NCI-H82 (cell line): ENCODE measurements at regions not wholly inside any gene's neighbourhood (a gene's known extent, or its start where the extent isn't known, plus 50 kb on each side); places are given as distances from the start of the nearest gene placed in this dataset.
"Not testable (repeated sequence)": the region's sequence is repeated elsewhere in the genome, so short reads cannot be mapped to it uniquely, and the experiment has no call there.

ENCODE experiments used
- DNase-seq: peaks from one replicate; lab custom pipeline; 2025; lab: John Stamatoyannopoulos, UW

DNA sequence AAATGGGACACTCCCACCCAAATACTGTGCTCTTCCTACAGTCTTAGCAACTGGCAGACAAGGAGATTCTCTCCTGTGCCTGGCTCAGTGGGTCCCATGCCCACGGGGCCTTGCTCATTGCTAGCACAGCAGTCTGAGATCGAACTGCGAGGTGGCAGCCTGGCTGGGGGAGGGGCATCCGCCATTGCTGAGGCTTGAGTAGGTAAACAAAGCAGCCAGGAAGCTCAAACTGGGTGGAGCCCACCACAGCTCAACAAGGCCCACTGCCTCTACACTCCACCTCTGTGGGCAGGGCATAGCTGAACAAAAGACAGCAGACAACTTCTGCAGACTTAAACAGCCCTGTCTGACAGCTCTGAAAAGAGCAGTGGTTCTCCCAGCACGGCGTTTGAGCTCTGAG, 174.8 kb downstream of the COL12A1 start:
- not testable (repeated sequence) for DNase-seq

GRCh38 chr6:75029333-75029732, 176.5 kb downstream of the COL12A1 start:
- DNase-seq = peak; percentile 34

- DNase-seq = no peak
These were observed 180.5 kb downstream of the COL12A1 start for GRCh38 chr6:75025371-75025770.

DNA sequence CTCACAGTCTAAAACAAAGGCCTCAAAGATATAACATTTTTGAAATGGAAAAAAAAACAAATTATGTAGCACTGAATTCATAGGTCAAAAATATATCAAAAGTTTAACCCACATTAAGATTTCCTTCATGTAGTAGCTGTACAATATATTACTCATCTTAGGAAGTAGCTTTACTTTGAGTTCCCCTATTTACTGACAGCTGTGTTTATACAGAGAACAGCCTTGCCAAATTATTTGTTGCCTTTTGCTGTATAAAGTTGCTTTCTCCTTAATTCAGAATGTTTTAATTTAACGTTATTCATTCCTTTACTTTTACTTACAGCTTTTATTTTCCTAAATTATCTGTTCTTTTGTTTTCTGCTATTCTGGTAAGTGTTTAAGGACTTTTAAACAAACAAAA, 181.0 kb downstream of the COL12A1 start:
- DNase-seq = no peak

DNA sequence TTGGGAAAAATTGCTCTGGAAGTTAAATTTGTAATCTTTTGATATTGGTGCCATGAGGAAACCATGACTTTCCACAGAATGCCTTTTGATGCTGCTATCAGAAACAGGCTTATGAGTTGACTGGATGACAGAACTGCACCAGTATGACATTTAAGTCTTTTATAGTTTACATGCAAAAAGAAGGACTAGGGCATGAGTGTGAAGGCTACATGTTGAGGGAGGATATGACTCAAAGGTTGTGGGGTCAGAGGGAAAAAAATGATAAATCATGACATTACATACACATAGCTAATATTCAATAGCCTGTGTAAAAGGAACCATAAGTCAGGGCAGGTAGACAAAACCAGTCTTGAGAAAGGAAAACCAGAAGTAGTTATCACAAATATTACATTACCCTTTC, 182.2 kb downstream of the COL12A1 start:
- DNase-seq = no peak

GRCh38 chr6:75020971-75021370, 184.9 kb downstream of the COL12A1 start:
- DNase-seq = no peak

DNA sequence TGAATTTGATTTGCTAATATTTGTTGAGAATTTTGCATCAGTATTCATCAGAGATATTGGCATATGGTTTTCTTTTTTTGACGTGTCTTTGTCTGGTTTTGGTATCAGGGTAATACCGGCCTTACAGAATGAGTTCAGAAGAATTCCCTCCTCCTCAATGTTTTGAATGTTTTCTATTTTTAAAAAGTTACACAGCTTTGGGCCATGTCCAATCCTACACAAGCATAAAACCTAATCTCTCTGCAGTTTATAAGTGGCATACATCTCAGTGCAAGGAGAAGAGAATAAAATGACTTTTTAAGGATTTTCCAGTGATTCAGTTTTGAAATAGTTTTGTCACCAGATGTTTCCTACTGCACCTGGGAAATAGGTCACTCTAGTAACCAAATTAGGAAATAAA, 185.5 kb downstream of the COL12A1 start:
- DNase-seq = no peak

GRCh38 chr6:75012018-75012417, 193.8 kb downstream of the COL12A1 start:
- no peak for DNase-seq

- not testable (repeated sequence) for DNase-seq
These were observed 201.9 kb downstream of the COL12A1 start for GRCh38 chr6:75003984-75004383.

DNA sequence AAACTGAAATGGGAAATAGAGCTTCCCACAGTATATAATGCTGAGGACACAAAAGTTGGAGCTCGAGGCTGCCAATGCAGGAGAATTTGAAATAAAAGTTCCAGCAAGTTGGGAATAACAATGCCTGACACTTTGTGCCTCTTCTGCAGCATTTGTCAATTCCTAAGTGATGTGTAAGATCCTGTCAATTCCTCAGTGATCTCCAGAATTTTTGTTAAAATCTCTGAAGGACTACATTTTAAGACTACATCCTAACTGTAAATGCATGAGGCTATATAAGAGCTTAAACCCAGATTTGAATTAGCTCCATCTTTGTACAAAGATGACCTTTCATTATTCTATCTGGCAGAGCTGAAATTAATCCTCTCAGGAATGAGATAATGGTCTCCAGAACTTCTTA, 208.2 kb downstream of the COL12A1 start:
- no peak for DNase-seq

DNA sequence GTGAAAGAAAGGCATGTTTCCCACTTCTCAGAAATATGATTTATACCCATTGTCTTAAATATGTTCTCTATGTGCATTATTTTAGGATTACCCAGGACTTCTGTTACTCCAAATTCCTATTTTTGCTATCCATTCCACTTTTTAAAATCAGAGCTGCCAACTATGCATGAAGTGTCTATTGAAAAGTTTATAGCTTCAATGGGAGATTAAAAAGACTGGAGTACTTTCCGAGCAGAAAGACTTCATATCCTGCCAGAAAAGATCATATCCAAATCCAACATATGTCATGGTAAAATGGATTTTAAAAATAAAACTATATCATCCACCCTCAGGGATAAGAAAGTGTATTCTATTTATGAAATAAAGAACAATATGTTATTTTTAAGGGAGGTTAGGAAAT, 212.7 kb downstream of the COL12A1 start:
- no peak for DNase-seq

DNA sequence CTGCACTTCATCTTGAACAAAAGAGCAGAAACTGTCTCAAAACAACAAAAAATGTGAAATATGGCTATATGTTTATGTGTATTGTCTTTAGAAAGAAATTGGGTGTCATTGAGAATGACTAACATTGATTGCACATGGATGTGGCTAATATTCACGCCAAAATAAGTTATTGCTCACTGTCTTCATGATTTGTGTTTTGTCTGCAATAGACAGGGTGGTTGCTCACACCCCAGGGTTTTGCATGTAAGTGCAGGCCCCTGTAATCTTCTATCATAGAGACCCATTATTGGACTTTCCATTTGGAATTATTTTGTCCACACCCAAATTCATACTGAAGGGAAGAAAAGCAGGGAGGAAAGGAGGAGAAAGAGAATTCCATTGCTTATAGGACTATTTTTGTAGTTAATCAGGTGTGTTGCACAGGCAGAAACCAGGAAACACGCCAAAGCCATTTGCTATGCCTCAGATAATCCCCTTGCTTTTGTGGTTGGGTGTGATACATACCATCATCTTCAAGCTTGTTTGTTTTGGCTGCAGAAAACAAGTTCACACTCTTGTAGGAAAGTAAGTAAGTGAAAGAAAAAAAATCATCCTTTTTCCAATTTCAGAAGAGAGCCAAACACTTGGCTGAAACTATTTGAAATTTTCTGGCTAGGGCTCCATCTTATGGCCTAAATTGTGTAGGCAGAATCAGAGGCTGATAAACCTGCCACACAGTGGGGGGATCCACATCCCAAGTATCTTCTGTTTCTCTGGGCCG, 214.1 kb downstream of the COL12A1 start:
- DNase-seq = no peak

- DNase-seq = no peak
These were observed 226.6 kb downstream of the COL12A1 start for GRCh38 chr6:74979065-74979766.

GRCh38 chr6:74976701-74977100, 229.2 kb downstream of the COL12A1 start:
- no peak for DNase-seq

- no peak for DNase-seq
These were observed 229.8 kb downstream of the COL12A1 start for GRCh38 chr6:74976026-74976425.

DNA sequence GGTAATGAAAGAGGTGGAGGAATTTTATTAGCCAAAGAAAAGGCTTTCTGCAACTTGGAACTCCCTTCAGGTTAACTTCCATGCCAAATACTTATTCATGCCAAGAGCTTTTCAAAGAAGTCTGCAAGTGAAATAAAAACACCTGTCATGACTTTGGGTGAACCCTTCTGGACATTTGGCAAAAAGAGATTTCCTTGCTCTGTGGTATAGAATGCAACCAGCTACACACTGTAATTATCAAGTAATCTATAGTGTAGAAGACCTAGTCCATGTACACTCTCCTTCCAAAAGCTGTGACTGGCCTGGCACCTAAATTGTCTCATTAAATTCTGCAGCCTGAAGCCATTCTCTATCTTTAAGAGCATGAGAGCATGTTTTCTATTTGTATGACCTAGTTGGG, 232.3 kb downstream of the COL12A1 start:
- no peak for DNase-seq

- no peak for DNase-seq
These were observed 234.2 kb downstream of the COL12A1 start for GRCh38 chr6:74971633-74972032.

- no peak for DNase-seq
These were observed 236.1 kb downstream of the COL12A1 start for GRCh38 chr6:74969591-74970267.

DNA sequence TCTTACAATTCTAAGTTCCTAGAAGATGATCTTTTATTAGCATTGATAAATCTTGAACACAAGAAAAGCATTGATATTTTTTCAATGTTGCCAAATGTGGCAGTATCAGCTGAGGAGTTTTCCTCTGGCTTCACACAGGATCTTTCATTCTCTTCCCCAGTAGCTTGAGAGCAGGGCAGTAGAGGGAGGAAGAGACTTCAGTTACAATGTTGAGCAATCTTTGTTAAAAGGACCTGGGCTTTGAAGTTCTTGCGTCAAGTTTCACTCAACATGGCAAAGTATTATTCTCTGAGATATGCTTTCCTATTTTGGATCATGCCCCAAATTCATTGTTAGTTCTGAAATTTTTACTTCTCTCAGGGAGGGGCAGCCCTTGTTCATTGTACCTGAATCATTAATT, 238.0 kb downstream of the COL12A1 start:
- DNase-seq = no peak

DNA sequence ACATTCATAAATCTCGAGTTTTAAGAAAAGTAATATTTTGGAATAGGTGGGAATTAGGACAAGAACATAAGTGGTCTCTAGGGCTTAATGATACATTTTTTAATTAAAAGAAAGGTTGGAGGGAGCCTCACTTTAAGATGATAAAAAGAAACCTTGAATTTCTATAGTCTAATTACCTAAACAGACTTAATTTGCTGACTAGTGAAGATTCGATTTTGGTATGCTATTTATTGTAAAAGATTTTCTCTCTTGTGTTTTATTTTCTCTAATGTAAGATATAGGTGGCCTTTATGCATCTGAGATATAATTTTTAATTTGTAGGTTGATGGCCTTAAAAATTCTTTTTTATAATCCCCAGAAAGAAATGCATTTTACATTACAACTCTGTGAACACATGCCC, 239.1 kb downstream of the COL12A1 start:
- no peak for DNase-seq

GRCh38 chr6:74964871-74965441, 240.9 kb downstream of the COL12A1 start:
- DNase-seq = no peak

- DNase-seq = no peak
These were observed 249.1 kb downstream of the COL12A1 start for GRCh38 chr6:74956559-74957428.
